Activated naive CD8-positive, alpha-beta T cell treated with anti-CD3 and anti-CD28 coated beads, Interleukin-2, amount 50 U/mL, for 24 hours (primary cell): ENCODE measurements at regions not wholly inside any gene's neighbourhood (a gene's known extent, or its start where the extent isn't known, plus 50 kb on each side); places are given as distances from the start of the nearest gene placed in this dataset.

Source experiments
- ATAC-seq: fragments of 150-1000 bp; cut with Tn5 transposase; one replicate; pipeline ENCODE4 v1.10.0; 2021
- DNase-seq: peaks from one replicate; pipeline ENCODE4 v3.0.0; 2021
- H3K27ac Mint-ChIP-seq: one replicate; pipeline ENCODE4 v1.8.0; 2021; ENCODE audit warnings: mild to moderate bottlenecking, mixed read lengths
- H3K27me3 Mint-ChIP-seq: one replicate; pipeline ENCODE4 v1.8.0; 2021; ENCODE audit warnings: mixed read lengths
- H3K36me3 Mint-ChIP-seq: one replicate; pipeline ENCODE4 v1.8.0; 2021; ENCODE audit warnings: low read depth, mixed read lengths
- H3K4me1 Mint-ChIP-seq: one replicate; pipeline ENCODE4 v1.8.0; 2021; ENCODE audit warnings: mixed read lengths
- H3K4me3 Mint-ChIP-seq: one replicate; pipeline ENCODE4 v1.8.0; 2021; ENCODE audit warnings: mild to moderate bottlenecking, moderate library complexity, mixed read lengths
- H3K9me3 Mint-ChIP-seq: one replicate; pipeline ENCODE4 v1.8.0; 2021; ENCODE audit warnings: mixed read lengths

DNA sequence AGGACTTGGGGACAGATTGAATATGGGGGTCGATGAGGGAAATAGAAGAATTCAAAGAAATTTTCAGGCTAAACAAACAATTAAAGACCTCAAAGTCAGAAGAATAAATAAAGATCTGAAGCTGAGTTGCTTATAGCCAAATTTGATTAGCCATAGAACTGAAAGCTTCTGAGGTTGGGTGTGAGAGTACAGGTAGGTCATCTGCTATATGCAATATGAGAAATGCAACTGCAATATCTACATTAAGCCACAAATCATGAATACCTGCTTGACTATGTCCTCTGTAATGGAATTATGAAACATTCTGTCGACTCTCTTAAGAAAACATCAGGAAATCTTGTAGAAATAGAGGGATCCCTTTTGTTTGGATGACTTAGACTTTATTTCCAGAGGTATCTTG, 192.1 kb upstream of the PCDH15 start:
- Mint-ChIP-seq H3K4me1 (no peaks in the 10 kb centered on the region), H3K9me3 (peaks cover 14% of the 10 kb centered on the region), H3K27me3 (no peaks in the 10 kb centered on the region), H3K36me3 (no peaks in the 10 kb centered on the region), H3K4me3 (no peak overlapping the region), H3K27ac (no peak overlapping the region)
- ATAC-seq (no peak), DNase-seq (no peak)

DNA sequence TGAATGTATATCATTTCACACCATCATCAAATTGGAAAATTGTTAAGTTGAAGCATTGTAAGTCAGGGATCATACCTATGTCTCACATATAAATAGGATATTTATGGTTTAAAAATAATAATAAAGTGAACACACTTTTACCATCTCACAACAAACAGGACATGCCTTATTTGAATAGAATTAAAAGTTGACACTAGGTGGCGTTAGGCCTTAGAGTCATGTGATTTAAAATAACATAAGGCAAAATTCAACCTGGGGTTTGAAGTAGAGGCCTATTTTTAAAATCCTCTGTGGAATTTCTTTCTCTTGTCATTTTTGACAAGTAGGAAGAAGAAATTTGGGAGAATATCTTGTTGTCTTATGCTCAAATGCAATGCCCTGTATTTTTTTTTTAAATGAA, 184.7 kb upstream of the PCDH15 start:
- Mint-ChIP-seq H3K4me1 (no peaks in the 10 kb centered on the region), H3K27ac (no peak overlapping the region), H3K27me3 (no peaks in the 10 kb centered on the region), H3K9me3 (peaks cover 13% of the 10 kb centered on the region), H3K36me3 (no peaks in the 10 kb centered on the region), H3K4me3 (no peak overlapping the region)
- DNase-seq (no peak), ATAC-seq (no peak)

DNA sequence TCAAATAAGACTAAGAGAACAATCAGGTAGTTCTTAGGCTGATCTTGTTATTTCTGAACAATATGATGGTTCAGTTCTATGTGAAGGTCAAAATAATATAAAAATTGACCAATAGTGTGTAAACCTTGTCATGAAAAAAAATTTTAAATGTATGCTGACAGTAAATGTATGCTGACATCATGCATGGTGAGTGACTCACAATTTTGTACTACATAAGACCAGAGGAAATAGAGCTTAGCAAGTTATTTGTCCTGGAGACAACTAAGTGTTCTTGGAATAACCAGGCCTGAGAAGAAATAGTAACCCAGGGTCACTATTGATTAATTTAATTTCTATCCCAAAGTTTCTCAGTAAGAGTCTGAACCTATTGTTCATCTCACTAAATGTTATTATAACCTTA, 182.2 kb upstream of the PCDH15 start:
- Mint-ChIP-seq H3K27me3 (no peaks in the 10 kb centered on the region), H3K27ac (no peak overlapping the region), H3K9me3 (peaks cover 10% of the 10 kb centered on the region), H3K4me3 (no peak overlapping the region), H3K36me3 (no peaks in the 10 kb centered on the region), H3K4me1 (no peaks in the 10 kb centered on the region)
- DNase-seq (no peak), ATAC-seq (no peak)

DNA sequence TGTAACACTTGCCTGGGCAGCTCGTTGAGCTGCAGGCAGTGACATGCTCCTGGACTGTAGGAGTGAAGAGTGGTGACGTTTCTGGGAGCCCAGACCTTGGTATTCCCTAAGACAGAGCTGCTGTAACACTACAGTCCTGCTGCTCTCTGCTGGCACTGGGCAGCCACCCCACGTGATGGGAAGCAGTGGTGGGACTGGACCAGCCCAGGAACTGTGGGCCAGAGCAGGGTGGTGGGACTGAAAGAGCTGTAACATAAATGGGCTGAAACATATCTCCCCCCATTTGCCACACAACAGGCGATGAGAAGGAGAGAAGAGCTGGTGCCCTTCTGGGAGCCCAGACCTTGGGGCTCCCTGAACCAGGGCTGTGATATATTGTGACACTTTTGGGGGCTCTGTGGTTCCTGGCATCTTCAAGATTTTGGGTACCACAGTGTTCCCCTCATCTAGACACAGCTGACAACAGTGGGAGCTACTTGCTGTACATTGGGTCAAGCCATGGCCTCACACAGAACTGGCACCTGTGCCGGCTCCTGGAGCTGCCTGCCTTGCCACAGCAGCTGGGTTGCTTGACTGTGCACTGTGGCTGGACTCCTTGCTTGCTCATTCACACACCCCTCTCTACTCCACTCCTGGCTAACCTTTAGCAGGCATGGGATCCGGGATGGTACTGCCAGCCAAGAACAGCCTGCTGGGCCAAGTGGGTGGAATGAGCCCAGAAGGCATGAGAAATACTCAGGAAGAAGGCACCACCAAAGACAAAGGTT, 161.3 kb upstream of the PCDH15 start:
- DNase-seq (no peak), ATAC-seq (no peak)
- H3K36me3 Mint-ChIP-seq, result no peaks in the 10 kb centered on the region
- no peaks in the 10 kb centered on the region for H3K27me3 Mint-ChIP-seq
- H3K9me3 Mint-ChIP-seq, result peaks cover 4% of the 10 kb centered on the region
- no peak overlapping the region for H3K27ac Mint-ChIP-seq
- H3K4me3 Mint-ChIP-seq, result no peak overlapping the region
- no peaks in the 10 kb centered on the region for H3K4me1 Mint-ChIP-seq

DNA sequence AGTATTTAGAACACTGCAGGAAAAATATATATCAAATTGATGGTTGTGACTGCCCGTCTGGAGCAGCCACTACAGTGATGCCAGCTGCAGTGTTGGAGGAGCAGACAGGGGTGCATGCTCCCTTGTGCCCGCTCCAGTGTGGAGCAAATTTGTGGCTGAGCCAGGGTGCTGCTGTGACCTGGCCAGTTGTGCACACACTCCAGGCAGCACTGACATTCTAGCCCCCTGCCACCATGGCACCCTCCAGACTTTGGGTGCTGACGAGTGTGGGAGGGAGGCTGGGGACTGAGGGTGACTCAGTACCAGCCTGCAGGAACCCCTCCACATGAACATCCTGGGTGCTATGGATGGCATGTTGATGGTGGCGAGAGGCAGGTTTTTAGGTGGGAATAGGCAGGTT, 160.0 kb upstream of the PCDH15 start:
- no peaks in the 10 kb centered on the region for H3K36me3 Mint-ChIP-seq
- H3K27me3 Mint-ChIP-seq, result no peaks in the 10 kb centered on the region
- ATAC-seq (no peak), DNase-seq (no peak)
- no peak overlapping the region for H3K27ac Mint-ChIP-seq
- peaks cover 7% of the 10 kb centered on the region for H3K9me3 Mint-ChIP-seq
- no peaks in the 10 kb centered on the region for H3K4me1 Mint-ChIP-seq
- no peak overlapping the region for H3K4me3 Mint-ChIP-seq

DNA sequence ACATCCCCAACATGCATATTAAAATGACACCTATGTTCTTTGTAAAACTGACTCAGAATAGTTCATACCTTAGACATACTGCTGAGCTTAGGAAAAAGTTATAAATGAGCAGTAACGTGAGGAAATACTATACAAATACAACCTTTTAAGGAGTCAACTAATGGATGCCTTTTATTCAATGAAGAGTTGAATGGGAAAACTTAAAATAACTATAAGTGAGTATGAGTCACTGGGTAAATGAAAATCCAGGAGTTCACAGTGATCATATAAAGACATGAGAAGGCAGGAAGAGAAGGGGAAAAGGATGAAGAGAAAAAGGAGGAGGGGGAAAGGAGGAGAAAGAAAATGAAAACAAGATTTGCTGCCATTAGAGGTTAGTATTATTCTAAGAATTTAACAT, 157.8 kb upstream of the PCDH15 start:
- Mint-ChIP-seq H3K36me3 (no peaks in the 10 kb centered on the region), H3K27ac (no peak overlapping the region), H3K4me3 (no peak overlapping the region)

DNA sequence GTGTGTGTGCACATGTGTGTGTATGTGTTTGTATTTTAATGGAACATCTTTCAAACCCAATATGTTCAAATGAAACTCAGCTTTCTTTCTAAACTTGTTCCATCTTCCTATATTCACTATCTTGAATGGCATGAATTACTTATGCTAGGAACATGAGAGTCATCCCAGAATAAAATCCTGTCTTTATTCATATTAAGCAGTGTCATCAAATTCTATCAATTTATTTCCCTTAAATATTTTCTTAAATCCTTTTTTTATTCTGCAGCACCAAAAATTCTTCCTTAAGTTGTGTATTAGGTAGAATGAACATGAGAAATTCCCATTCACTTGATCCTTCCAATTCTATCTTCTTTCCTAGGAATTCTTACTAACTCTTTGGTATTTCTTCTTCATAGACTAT, 146.6 kb upstream of the PCDH15 start:
- ATAC-seq (no peak), DNase-seq (no peak)
- Mint-ChIP-seq H3K27ac (no peak overlapping the region), H3K27me3 (no peaks in the 10 kb centered on the region), H3K4me1 (no peaks in the 10 kb centered on the region), H3K4me3 (no peak overlapping the region), H3K9me3 (peaks cover 12% of the 10 kb centered on the region), H3K36me3 (no peaks in the 10 kb centered on the region)

More for the DNA sequence above, 157.8 kb upstream of the PCDH15 start:
- DNase-seq, result no peak
- Mint-ChIP-seq H3K27me3 (no peaks in the 10 kb centered on the region), H3K4me1 (no peaks in the 10 kb centered on the region), H3K9me3 (peaks cover 6% of the 10 kb centered on the region)
- ATAC-seq, result no peak

DNA sequence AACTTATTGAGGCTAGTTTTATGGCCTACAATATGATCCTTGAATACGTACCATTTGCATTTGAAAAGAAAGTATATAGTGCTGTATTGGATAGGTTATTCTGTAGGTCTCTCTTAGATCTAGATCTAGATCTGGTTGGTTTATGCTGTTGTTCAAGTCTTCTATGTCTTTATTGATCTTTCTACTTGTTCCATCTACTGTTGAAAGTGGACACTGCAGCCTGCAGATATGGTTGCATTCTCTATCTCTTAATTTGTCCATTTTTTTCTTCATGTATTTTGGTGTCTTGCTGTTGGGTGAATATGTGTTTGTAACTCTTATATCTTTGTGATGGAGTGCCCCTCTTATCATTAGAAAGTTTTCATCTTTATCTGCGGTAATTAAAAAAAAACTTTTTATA, 139.4 kb upstream of the PCDH15 start:
- no peaks in the 10 kb centered on the region for H3K27me3 Mint-ChIP-seq
- no peak overlapping the region for H3K4me3 Mint-ChIP-seq
- H3K4me1 Mint-ChIP-seq, result no peaks in the 10 kb centered on the region
- DNase-seq (no peak), ATAC-seq (no peak)
- peaks cover 20% of the 10 kb centered on the region for H3K9me3 Mint-ChIP-seq
- H3K27ac Mint-ChIP-seq, result no peak overlapping the region
- H3K36me3 Mint-ChIP-seq, result no peaks in the 10 kb centered on the region

DNA sequence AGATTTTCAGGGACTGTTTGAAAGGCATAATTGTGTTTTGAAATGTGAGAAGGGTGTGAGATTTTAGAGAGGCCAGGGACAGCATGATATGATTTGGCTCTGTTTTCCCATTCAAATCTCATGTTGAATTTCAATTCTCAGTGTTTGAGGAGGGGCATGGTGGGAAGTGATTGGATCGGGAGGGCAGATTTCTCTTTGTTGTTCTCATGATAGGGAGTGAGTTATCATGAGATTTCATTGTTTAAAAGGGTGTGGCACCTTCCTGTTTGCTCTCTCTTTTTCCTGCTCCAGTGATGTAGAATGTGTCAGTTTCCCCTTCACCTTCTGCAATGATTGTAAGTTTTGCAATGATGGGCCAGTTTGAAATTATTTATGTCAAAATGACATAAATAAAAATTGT, 113.0 kb upstream of the PCDH15 start:
- H3K9me3 Mint-ChIP-seq, result peaks cover 7% of the 10 kb centered on the region
- no peaks in the 10 kb centered on the region for H3K4me1 Mint-ChIP-seq
- H3K27me3 Mint-ChIP-seq, result no peaks in the 10 kb centered on the region
- H3K27ac Mint-ChIP-seq, result no peak overlapping the region
- ATAC-seq (no peak), DNase-seq (no peak)
- no peak overlapping the region for H3K4me3 Mint-ChIP-seq
- no peaks in the 10 kb centered on the region for H3K36me3 Mint-ChIP-seq

DNA sequence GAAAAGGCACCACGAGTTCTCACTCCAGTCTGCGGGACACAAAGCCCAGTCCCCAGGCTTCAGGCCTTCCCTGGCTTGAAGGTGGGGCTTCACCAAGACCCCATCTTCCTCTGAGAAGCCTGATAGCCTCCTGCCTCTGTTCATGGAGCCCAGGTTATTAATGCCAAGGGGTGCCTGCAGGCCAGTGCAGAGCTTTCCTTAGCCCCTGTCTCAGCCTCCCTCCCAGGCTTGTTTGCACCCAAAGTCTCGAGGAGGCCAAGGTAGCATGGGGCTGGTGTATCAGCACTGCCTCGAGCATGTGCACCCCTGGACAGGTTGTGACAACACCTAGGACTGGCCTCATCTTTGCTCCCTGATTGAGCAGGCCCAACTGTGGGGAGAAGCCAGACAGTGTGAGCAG, 108.1 kb upstream of the PCDH15 start:
- Mint-ChIP-seq H3K27me3 (no peaks in the 10 kb centered on the region), H3K9me3 (peaks cover 7% of the 10 kb centered on the region), H3K4me3 (no peak overlapping the region), H3K4me1 (no peaks in the 10 kb centered on the region), H3K36me3 (no peaks in the 10 kb centered on the region), H3K27ac (no peak overlapping the region)
- DNase-seq, result no peak
- ATAC-seq, result no peak

DNA sequence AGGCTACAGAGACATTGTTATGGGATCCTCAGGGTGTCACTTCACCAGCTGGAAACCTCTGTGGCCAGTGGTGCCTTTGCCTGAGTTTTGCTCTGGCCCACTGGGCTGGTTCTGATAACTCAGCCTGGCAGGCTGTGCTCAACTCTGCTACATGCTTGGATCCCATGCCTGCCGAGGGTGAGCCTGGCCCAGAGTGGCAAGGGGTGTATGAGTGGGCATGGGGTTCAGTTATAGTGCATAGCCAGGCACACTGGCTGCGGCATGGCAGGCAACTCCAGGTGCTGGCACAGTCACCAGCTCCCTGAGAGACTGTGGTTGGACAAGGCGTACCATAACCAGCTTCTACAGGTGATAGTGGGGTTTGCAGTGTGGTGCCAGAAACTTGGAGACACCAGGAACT, 107.0 kb upstream of the PCDH15 start:
- no peaks in the 10 kb centered on the region for H3K36me3 Mint-ChIP-seq
- ATAC-seq (no peak), DNase-seq (no peak)
- no peaks in the 10 kb centered on the region for H3K27me3 Mint-ChIP-seq
- H3K9me3 Mint-ChIP-seq, result peaks cover 7% of the 10 kb centered on the region
- no peaks in the 10 kb centered on the region for H3K4me1 Mint-ChIP-seq
- no peak overlapping the region for H3K27ac Mint-ChIP-seq
- H3K4me3 Mint-ChIP-seq, result no peak overlapping the region

DNA sequence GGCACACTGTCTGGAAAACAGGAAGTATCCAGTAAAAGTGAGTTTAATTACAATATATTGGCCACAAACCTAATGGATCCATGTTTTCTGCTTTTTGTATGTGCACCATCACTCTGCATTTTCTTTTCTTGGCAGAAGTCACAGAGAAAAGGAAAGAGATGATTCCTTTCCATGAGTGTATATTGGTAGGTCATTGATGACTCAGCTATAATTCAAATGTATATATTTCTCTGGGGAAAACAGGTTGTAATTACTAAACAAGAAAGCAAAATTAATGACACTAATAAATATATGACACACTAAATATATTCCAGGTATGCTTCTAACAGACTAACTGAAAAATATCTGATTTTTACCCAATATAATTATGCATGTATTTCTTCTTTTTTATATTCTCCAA, 105.9 kb upstream of the PCDH15 start:
- H3K9me3 Mint-ChIP-seq, result peaks cover 7% of the 10 kb centered on the region
- no peak for ATAC-seq

DNA sequence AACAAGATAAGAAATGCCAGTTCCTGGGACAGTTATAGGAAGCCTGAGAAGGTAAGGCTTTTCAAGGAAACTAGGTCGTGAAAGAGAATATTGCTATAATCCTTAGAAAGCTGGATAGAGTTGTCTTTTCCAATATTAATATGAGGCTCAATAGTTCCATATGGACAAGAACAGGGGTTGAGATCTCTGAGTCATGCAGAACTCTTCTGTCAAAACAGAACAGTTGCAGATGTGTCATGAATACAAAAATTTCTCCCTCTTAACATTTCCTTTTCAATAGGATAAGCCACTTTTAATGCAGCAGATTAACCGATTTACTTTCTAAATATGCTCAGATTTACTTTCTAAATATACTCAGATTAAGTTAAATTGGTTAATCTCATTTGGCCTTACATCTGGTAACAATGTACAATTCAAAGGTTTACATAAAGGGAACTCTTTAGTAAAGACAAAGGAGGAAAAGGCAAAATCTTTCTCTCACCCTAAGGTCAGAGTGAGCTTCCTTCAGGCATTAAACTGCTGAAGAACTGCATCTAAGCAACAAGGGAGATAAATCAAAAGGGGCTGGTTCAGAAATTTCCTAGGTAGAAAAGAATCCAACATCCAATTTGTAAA, 104.7 kb upstream of the PCDH15 start:
- Mint-ChIP-seq H3K9me3 (peaks cover 3% of the 10 kb centered on the region), H3K4me3 (no peak overlapping the region)

More for the DNA sequence above, 105.9 kb upstream of the PCDH15 start:
- H3K27me3 Mint-ChIP-seq, result no peaks in the 10 kb centered on the region
- DNase-seq, result no peak
- H3K36me3 Mint-ChIP-seq, result no peaks in the 10 kb centered on the region
- no peak overlapping the region for H3K27ac Mint-ChIP-seq
- H3K4me3 Mint-ChIP-seq, result no peak overlapping the region
- no peaks in the 10 kb centered on the region for H3K4me1 Mint-ChIP-seq

DNA sequence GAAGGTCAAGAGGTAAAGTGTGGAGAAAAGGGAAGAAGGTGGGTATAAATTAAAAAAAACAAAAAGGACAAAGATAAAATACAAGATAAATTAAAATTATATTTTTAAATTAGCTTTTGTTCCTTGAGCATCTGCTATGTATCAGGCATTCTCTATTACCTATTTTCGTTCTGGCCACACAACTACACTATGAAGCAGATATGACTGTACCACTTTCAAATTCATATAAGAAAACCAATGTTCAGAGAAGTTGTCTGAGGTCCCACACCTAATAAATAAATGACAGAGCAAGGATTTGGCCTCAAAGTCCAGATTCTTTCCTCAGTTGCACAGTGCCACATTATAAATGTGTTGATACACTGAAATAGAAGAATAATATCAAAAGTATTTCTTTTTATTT, 103.8 kb upstream of the PCDH15 start:
- ATAC-seq, result no peak

More for the DNA sequence above, 104.7 kb upstream of the PCDH15 start:
- H3K27me3 Mint-ChIP-seq, result no peaks in the 10 kb centered on the region
- H3K27ac Mint-ChIP-seq, result no peak overlapping the region
- ATAC-seq, result no peak
- H3K4me1 Mint-ChIP-seq, result no peaks in the 10 kb centered on the region
- DNase-seq, result no peak
- H3K36me3 Mint-ChIP-seq, result no peaks in the 10 kb centered on the region

DNA sequence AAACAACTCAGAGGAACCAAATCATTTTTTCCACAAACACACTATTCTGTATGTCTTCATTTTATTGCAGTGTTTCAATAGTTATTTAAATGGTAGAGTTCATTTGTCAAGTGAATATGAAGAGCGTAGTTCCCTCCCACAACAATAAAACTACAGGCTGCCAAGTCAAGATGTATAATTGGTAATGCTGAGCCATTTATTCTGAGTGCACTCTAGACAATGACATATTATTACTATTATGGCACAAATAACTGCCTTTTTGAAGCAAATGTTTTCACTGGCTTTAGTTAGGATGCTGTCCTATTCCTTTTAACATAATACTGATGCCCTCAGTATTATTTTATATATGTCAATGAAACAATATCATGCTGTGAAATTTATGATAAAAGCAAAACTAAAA, 102.7 kb upstream of the PCDH15 start:
- H3K9me3 Mint-ChIP-seq, result no peaks in the 10 kb centered on the region
- no peaks in the 10 kb centered on the region for H3K36me3 Mint-ChIP-seq
- H3K27me3 Mint-ChIP-seq, result no peaks in the 10 kb centered on the region
- no peak for DNase-seq
- no peak overlapping the region for H3K4me3 Mint-ChIP-seq
- no peak overlapping the region for H3K27ac Mint-ChIP-seq
- no peak for ATAC-seq
- H3K4me1 Mint-ChIP-seq, result no peaks in the 10 kb centered on the region

More for the DNA sequence above, 103.8 kb upstream of the PCDH15 start:
- DNase-seq, result no peak
- H3K27ac Mint-ChIP-seq, result no peak overlapping the region
- H3K36me3 Mint-ChIP-seq, result no peaks in the 10 kb centered on the region
- H3K9me3 Mint-ChIP-seq, result no peaks in the 10 kb centered on the region
- H3K4me3 Mint-ChIP-seq, result no peak overlapping the region
- no peaks in the 10 kb centered on the region for H3K27me3 Mint-ChIP-seq
- no peaks in the 10 kb centered on the region for H3K4me1 Mint-ChIP-seq
